Omental fat pad (tissue), 3 donors: ENCODE measurements at regions not wholly inside any gene's neighbourhood (a gene's known extent, or its start where the extent isn't known, plus 50 kb on each side); places are given as distances from the start of the nearest gene placed in this dataset.

Experiments used
- ATAC-seq: fragments of 150-250 bp; one replicate; pipeline ENCODE4 v1.9.1; 2016; ENCODE audit warnings: mild to moderate bottlenecking, moderate library complexity; ENCODE audit not compliant: low FRiP score
- DNase-seq: peaks from one replicate; pipeline ENCODE4 v3.0.0-alpha.2; 2019; ENCODE audit warnings: low spot score
- TF ChIP-seq, protein P1 (sequence below), 3 donors: fragments of 450-650 bp; IDR thresholded peaks; one replicate each; pipeline ENCODE4 v1.5.1; 2016 to 2017; ENCODE audit warnings: antibody characterized with exemption in 3 of 3, mild to moderate bottlenecking in 3 of 3, moderate library complexity in 2 of 3

- no peak for ATAC-seq
- no peak for DNase-seq
- TF ChIP-seq, protein P1, sequence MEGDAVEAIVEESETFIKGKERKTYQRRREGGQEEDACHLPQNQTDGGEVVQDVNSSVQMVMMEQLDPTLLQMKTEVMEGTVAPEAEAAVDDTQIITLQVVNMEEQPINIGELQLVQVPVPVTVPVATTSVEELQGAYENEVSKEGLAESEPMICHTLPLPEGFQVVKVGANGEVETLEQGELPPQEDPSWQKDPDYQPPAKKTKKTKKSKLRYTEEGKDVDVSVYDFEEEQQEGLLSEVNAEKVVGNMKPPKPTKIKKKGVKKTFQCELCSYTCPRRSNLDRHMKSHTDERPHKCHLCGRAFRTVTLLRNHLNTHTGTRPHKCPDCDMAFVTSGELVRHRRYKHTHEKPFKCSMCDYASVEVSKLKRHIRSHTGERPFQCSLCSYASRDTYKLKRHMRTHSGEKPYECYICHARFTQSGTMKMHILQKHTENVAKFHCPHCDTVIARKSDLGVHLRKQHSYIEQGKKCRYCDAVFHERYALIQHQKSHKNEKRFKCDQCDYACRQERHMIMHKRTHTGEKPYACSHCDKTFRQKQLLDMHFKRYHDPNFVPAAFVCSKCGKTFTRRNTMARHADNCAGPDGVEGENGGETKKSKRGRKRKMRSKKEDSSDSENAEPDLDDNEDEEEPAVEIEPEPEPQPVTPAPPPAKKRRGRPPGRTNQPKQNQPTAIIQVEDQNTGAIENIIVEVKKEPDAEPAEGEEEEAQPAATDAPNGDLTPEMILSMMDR (IDR thresholded peaks at IDR 0.05): no peak
Measured at GRCh38 chr10:71052076-71052660, 160.2 kb upstream of the UNC5B start.

- TF ChIP-seq, protein P1 (IDR thresholded peaks at IDR 0.05): no peak
- ATAC-seq: no peak
- DNase-seq: no peak
Measured at GRCh38 chr10:71052708-71053107, 159.7 kb upstream of the UNC5B start.

DNA sequence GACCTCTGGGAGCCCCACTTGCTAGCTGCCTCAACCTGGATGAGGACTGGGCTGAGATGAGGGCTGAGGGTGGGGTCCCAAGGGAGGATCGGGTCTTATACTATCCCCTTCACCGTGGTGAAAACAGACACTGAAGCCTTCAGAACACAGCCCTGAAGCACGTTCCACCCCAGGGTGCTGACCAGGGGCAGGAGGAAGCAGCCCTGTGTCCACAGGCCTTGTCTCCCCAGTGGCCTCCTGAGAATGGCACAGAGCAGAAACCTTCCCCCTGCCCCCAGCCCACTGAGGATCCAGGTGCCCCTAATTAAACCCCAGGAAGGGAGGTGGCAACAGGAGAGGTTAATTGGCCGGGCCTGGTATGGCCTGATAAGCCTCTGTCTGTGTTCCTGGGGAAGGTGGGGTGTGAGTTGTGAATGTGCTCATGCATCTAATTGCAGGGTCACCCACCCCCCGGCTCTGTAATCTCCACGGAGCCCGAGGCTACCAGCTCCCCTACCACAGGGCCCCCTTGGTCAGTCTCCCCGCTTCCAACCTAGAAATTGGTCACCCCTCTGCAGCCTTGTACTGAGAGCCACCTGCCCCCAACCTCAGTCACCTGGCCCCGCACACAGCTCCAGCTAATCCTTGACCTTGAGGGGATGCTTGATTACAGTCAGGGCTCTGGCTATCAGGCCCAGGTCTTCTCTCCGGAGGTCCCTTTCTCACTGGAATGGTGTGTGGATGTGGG is 159.0 kb upstream of the UNC5B start:
- DNase-seq: no peak
- ATAC-seq: no peak

DNA sequence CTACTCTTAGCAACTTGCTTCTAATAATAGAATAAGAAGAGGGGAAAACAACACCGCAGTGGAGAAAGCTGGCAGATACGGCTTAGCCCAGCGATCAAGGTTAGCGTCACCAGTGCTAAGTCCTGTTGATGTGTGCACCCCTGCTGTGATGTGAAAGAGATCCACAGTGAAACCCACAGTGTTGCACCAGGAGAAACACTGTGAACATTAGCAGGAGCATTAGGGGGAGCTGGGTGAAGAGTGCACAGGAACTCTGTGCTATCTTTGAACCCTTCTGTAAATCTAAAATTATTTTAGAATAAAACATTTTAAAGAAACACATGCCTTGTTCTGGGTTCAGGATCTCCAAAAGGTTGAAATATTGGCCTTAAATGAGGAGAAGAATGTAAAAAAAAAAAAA is 154.1 kb upstream of the UNC5B start:
- no peak for DNase-seq
- ATAC-seq: no peak
- TF ChIP-seq, protein P1 (IDR thresholded peaks at IDR 0.05): no peak

More for the DNA sequence above, 159.0 kb upstream of the UNC5B start:
- TF ChIP-seq, protein P1 (IDR thresholded peaks at IDR 0.05): no peak

DNA sequence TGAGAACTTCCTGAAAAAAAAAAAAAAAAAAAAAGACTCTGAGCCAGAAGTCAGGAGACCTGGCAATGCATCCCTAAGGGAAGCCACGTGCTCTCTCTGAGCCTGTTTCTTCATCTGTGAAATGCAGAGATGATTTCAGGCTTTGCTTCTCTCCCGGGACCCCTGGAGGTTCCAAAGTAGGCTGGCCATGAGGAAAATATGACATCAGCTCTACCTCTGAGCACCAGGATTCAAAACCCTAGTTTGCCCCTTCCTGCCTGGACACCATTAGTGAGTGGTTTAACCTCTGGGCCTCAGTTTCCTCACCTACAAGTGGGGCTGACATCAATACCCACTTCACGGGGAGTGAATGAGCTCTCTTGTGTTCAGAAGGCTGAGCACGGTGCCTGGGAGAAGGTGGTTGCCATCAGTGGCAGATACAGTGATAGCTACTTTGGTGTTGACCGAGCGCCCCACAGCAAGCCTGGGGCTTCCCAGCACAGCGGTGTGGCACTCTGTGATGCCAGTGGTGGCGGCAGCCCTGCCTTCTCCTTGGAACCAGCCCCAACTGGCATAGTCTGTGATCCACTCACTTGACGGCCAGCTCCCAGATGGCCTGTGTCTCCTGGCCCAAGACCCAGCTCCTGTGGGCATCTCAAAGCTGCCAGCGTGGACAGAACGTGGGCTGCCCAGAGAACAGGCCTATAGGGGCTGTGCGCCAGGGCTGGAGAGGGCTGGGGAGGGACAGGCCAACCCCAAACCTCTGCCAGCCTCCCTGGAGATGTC is 153.1 kb upstream of the UNC5B start:
- DNase-seq (no peak), ATAC-seq (no peak)
- TF ChIP-seq, protein P1 (IDR thresholded peaks at IDR 0.05): no peak

GRCh38 chr10:71059943-71060342 is 152.4 kb upstream of the UNC5B start:
- DNase-seq (no peak), ATAC-seq (no peak)
- TF ChIP-seq, protein P1 (IDR thresholded peaks at IDR 0.05): no peak
